ENCODE measurements at regions not wholly inside any gene's neighbourhood (a gene's known extent, or its start where the extent isn't known, plus 50 kb on each side); places are given as distances from the start of the nearest gene placed in this dataset.

GRCh38 chr12:125201090-125201489 lies 135.9 kb downstream of the AACS start:
- Histone ChIP-seq H3K27me3 (ENCODE audit: control insufficient read depth, insufficient read depth, low read length) (no peaks in the 10 kb centered on the region), H3K4me3 (ENCODE audit: low read depth, low read length) (no peak overlapping the region), H3K36me3 (ENCODE audit: control insufficient read depth, insufficient read depth, low read length) (no peaks in the 10 kb centered on the region)
- DNase-seq (ENCODE audit: low read depth): no peak
- POLR2A ChIA-PET: no interaction called here
- no peak for TF ChIP-seq CTCF (IDR thresholded peaks at IDR 0.05; ENCODE audit: insufficient read depth, low read depth, low read length)
- CTCF ChIA-PET: no interaction called here

- H3K27me3 ChIP-seq (ENCODE audit: control insufficient read depth, insufficient read depth, low read length): no peaks in the 10 kb centered on the region
- CTCF ChIA-PET: interaction anchor here (0.8 kb wide), 1 partner anchor 20 kb away, joined by 3 read pairs; no protein-coding TSS in a partner anchor
- H3K4me3 ChIP-seq (ENCODE audit: low read depth, low read length): no peak overlapping the region
- H3K36me3 ChIP-seq (ENCODE audit: control insufficient read depth, insufficient read depth, low read length): no peaks in the 10 kb centered on the region
- no peak for TF ChIP-seq CTCF (IDR thresholded peaks at IDR 0.05; ENCODE audit: insufficient read depth, low read depth, low read length)
- POLR2A ChIA-PET: no interaction called here
- no peak for DNase-seq (ENCODE audit: low read depth)
Observed at GRCh38 chr12:125201940-125202339, 136.7 kb downstream of the AACS start.

- CTCF ChIA-PET: interaction anchor here (0.8 to 1.3 kb wide), 5 partner anchors 8 to 28 kb away, joined by 3 to 6 read pairs (median 3); no protein-coding TSS in a partner anchor
- H3K4me3 ChIP-seq (ENCODE audit: low read depth, low read length): no peak overlapping the region
- H3K36me3 ChIP-seq (ENCODE audit: control insufficient read depth, insufficient read depth, low read length): no peaks in the 10 kb centered on the region
- DNase-seq (ENCODE audit: low read depth): no peak
- POLR2A ChIA-PET: no interaction called here
- no peaks in the 10 kb centered on the region for H3K27me3 ChIP-seq (ENCODE audit: control insufficient read depth, insufficient read depth, low read length)
- TF ChIP-seq CTCF (IDR thresholded peaks at IDR 0.05; ENCODE audit: insufficient read depth, low read depth, low read length): no peak
Observed at GRCh38 chr12:125202421-125202820, 137.2 kb downstream of the AACS start.

- TF ChIP-seq CTCF (IDR thresholded peaks at IDR 0.05; ENCODE audit: insufficient read depth, low read depth, low read length): peak; percentile 58
- H3K27me3 ChIP-seq (ENCODE audit: control insufficient read depth, insufficient read depth, low read length): no peaks in the 10 kb centered on the region
- H3K4me3 ChIP-seq (ENCODE audit: low read depth, low read length): no peak overlapping the region
- ChIA-PET POLR2A (no interaction called here), CTCF (interaction anchor here (0.8 to 1.3 kb wide), 4 partner anchors 8 to 29 kb away, joined by 3 to 6 read pairs (median 4); no protein-coding TSS in a partner anchor)
- no peaks in the 10 kb centered on the region for H3K36me3 ChIP-seq (ENCODE audit: control insufficient read depth, insufficient read depth, low read length)
- DNase-seq (ENCODE audit: low read depth): no peak
Observed at GRCh38 chr12:125203145-125203765, 138.0 kb downstream of the AACS start.

- CTCF ChIA-PET: interaction anchor here (0.6 to 1.1 kb wide), 2 partner anchors 22 to 77 kb away, joined by 3 read pairs; no protein-coding TSS in a partner anchor
Observed at GRCh38 chr12:125205386-125205785, 140.2 kb downstream of the AACS start.

More at GRCh38 chr12:125205386-125205785, 140.2 kb downstream of the AACS start:
- TF ChIP-seq CTCF (IDR thresholded peaks at IDR 0.05; ENCODE audit: insufficient read depth, low read depth, low read length): no peak
- no peaks in the 10 kb centered on the region for H3K36me3 ChIP-seq (ENCODE audit: control insufficient read depth, insufficient read depth, low read length)
- no peaks in the 10 kb centered on the region for H3K27me3 ChIP-seq (ENCODE audit: control insufficient read depth, insufficient read depth, low read length)
- POLR2A ChIA-PET: no interaction called here
- DNase-seq (ENCODE audit: low read depth): no peak
- H3K4me3 ChIP-seq (ENCODE audit: low read depth, low read length): no peak overlapping the region
